ENCODE measurements at regions not wholly inside any gene's neighbourhood (a gene's known extent, or its start where the extent isn't known, plus 50 kb on each side); places are given as distances from the start of the nearest gene placed in this dataset.

- TF ChIP-seq, protein P1, sequence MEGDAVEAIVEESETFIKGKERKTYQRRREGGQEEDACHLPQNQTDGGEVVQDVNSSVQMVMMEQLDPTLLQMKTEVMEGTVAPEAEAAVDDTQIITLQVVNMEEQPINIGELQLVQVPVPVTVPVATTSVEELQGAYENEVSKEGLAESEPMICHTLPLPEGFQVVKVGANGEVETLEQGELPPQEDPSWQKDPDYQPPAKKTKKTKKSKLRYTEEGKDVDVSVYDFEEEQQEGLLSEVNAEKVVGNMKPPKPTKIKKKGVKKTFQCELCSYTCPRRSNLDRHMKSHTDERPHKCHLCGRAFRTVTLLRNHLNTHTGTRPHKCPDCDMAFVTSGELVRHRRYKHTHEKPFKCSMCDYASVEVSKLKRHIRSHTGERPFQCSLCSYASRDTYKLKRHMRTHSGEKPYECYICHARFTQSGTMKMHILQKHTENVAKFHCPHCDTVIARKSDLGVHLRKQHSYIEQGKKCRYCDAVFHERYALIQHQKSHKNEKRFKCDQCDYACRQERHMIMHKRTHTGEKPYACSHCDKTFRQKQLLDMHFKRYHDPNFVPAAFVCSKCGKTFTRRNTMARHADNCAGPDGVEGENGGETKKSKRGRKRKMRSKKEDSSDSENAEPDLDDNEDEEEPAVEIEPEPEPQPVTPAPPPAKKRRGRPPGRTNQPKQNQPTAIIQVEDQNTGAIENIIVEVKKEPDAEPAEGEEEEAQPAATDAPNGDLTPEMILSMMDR (conservative IDR thresholded peaks at IDR 0.05 in 1 of 2, IDR thresholded peaks at IDR 0.05 in 1 of 2; ENCODE audit: low read depth in 1 of 2, low read length in 2 of 2), result no peak
- TF ChIP-seq EZH2 (IDR thresholded peaks at IDR 0.05; ENCODE audit: low read length, missing control alignments), result no peak
Measured at GRCh38 chr5:92863666-92864065, 717.4 kb downstream of the NR2F1-AS1 start.

Data from fibroblast of lung (primary cell).